SHP77 (cell line): ENCODE measurements at regions not wholly inside any gene's neighbourhood (a gene's known extent, or its start where the extent isn't known, plus 50 kb on each side); places are given as distances from the start of the nearest gene placed in this dataset.
"Not testable (repeated sequence)": the region's sequence is repeated elsewhere in the genome, so short reads cannot be mapped to it uniquely, and the experiment has no call there.

Source experiments
- DNase-seq, 2 experiments: peaks; one replicate each; lab custom pipeline; 2025; lab: John Stamatoyannopoulos, UW

- DNase-seq, result no peak
Measured at GRCh38 chr19:31529121-31529520, 179.9 kb upstream of the TSHZ3 start.

GRCh38 chr19:31530781-31531180 is 181.5 kb upstream of the TSHZ3 start:
- no peak for DNase-seq

- DNase-seq, result no peak
Measured at GRCh38 chr19:31531326-31531725, 182.1 kb upstream of the TSHZ3 start.

DNA sequence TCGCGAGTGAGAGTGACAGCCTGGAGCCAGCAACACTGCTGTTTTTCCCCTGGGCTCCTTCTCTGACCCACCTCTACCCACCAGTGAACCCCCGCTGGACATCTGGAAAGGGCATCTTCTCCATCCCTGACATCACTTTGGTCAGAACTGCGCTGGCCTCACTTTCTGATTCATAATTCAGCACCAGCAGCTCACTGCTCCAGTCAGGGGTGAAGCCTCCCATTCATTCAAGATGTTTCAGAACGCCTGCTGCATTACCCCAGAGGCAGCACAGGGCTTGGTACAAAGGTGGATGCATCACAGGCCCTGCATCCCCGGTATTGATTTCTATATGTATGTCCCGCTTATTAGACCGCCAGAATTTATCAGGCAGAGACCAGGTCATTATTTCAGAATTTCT is 182.8 kb upstream of the TSHZ3 start:
- DNase-seq, result no peak

DNA sequence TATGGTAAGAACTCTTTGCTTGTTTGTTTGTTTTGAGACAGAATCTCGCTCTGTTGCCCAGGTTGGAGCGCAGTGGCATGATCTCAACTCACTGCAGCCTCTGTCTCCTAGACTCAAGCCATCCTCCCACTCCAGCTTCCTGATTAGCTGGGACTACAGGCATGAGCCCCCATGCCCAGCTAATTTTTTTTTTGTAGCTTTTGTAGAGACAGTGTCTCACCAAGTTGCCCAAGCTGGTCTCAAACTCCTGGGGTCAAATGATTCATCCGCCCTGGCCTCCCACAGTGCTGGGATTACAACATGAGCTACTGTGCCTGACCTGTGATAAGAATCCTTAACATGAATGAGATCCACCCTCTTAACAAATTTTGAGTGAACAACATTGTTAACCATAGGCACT is 183.9 kb upstream of the TSHZ3 start:
- DNase-seq, result no peak

DNA sequence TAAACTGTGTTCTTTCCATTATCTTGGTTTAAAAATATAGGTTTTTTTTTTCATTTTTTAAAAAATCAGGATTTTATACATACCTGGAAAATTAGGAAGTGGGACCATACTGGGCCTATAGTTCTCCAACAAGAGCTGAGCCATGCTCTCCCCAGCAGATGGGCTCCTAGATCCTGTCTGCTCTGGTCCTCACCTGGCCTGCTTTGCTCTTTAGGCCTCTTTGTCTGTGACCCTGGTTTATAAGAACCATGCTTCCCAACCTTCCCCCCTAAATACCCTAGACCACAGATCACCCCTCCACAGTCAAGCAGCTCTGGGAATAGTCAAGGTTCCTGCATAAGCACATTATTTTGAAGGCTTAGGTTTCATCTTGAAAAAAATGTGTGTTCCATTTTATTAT is 185.0 kb upstream of the TSHZ3 start:
- DNase-seq, result no peak

- DNase-seq, result no peak
Measured at GRCh38 chr19:31534786-31535657, 185.8 kb upstream of the TSHZ3 start.

- DNase-seq, result no peak
Measured at GRCh38 chr19:31535691-31536460, 186.6 kb upstream of the TSHZ3 start.

DNA sequence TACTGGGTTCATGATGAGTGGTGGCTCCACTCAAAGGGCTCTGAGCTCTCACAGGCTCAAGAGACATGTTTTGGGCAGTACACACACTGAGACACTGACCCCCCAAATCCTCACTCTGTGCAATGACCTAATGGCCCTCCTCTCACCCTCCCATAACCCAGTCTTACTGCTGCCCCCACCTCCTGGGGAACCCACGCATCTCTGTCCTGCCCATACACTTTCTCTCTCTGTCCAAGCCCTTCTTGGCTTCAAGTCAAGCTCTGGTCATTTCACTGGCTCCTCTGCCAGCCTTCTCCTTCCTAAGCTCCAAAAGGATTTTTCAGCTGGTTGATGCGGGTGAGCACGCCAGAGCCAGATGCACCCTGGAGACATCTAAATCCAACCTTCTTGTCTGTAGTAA is 187.9 kb upstream of the TSHZ3 start:
- DNase-seq, result no peak

DNA sequence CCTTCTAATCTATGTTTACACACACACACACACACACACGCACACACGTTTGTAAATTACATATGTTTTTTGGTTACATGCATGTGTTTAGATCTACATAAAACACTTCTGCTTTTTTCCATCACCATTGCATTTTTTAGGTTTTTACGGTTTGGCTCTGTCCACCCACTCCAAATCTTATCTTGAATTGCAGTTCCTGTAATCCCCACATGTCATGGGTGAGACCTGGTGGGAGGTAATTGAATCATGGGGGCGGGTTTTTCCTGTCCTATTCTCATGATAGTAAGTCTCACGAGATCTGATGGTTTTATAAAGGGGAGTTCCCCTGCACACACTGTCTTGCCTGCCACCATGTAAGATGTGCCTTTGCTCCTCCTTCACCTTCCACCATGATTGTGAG is 188.7 kb upstream of the TSHZ3 start:
- not testable (repeated sequence) for DNase-seq

DNA sequence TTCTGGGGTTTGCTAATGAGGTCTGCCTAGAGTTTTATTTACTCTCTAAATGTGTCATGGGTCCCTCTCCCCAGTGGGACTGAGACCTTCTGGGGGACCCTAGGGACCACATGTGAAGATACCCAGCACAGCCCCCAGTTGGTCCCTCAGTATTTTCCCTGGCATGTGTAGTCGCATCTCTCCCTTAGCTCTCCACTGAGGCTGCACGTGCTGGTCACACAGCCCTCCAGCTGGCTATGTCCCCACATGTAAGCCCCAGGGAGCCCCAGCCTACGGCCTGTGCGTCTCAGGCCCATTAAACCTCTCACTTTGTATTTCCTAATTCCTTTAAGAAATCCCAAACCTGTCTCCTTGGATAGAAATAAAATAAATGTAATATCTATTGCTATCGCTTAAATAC is 189.6 kb upstream of the TSHZ3 start:
- no peak for DNase-seq

- no peak for DNase-seq
Measured at GRCh38 chr19:31539386-31539785, 190.2 kb upstream of the TSHZ3 start.

DNA sequence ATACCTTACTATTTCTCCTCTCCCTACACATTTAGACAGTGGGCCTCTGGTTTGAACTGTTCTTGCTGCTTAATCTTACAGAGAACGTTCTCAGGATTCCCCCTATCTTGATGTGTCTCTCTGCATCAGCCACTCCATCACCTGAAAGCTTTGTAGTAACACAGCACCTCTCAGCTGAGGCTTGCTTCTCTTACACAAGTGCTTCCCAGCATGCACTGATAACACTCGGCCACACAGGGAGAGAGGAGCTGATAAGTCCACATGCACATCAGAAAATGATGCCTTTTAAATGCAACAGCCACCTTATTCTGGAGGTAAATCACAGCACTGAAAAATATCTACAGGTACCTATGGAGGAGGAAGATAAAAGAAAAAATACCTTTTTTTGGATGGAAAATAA is 192.2 kb upstream of the TSHZ3 start:
- DNase-seq, result no peak

DNA sequence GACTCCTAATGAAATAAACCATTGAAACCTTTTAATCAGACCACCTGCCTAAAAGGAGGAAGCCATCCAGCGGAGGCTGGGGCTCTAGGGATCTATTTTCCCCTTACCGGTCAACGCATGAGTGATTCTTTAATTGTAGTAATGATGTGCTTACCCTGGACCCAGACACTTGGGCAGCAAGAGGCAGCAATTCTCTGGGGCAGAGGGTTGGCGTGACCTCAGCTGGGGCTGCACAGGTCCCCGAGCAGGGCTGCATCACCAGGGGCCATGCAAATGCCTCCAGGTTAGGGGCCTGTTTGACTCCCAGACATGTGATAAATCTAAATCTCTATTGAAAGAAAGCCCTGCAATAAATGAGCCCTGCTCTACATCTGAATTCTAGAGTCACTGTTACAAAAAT is 194.2 kb upstream of the TSHZ3 start:
- no peak for DNase-seq

DNA sequence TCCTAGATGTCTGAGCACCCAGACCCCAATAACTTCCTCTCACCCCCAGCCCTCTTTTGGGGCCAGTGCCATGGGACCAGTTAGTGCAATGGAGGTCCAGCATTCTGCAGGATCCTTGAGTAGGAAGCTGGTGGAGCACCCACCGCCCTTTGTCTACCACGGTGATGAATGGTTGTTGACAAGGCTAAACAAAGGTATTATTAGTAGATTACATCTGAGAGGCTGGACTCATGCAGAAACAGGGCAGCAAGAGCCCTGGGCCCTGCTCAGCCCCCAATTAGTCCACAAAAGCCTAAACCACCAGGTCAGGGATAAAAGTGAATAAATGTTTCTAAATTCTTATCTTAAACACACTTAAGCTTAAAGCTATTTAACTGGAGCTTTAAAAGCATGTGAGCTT is 196.5 kb upstream of the TSHZ3 start:
- no peak for DNase-seq

GRCh38 chr19:31546205-31546960 is 197.1 kb upstream of the TSHZ3 start:
- DNase-seq, result no peak

- DNase-seq, result peak in 1 of 2 experiments; percentile 11
Measured at GRCh38 chr19:31548941-31549340, 199.7 kb upstream of the TSHZ3 start.

DNA sequence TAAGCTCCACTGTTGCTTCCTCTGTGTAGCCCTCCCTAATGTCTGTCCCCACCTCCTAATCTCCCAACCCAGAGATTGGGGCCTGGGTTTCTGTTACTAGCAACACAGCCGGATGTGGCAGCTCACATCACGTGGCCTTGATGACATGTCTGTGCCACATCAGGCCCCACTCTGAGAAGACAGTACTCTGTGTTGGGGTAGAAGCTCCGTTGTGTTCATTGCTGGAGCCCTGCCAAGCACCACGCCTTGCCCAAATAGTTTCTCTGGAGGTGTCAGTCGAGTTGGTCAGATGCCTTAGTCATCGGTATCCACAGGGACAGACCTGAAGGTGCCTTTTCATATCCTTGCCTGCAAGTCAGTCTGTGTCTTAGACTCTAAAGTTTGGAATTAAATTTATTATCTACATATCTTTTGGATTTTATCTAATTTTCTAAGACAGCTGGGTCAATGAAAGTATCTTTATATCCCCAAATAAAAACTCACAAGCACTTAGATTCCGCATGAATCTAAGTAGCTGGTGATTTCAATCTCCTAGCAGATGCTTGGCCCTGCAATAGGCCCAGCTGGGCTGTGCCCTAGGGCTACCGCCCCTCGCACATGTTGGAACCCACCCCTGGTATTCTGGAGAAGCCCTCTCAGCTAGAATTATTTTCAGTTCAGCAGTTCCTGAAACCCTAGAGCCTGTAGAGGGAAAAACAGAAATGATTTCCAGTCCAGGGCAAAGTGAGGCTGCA is 204.0 kb upstream of the TSHZ3 start:
- peak in 1 of 2 experiments; percentile 4 for DNase-seq

DNA sequence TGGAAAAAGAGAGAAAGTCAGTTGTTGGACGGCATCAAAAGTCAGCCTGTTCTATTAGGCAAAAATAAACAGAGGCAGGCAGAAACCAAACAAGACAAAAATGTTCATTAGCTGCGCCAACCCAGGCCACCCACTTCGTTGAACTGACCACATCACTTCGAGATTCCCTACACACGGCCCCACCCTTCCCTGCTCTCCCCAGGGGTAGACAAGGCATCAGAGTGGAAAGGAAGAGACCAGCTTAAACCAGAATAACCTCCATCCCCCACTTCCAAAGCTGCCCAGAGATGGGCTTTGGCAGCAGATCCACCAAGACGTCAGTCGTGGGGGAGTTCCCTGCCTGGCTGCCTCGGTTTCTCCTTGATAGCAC is 204.6 kb upstream of the TSHZ3 start:
- DNase-seq, result no peak

- no peak for DNase-seq
Measured at GRCh38 chr19:31554360-31554759, 205.1 kb upstream of the TSHZ3 start.

- no peak for DNase-seq
Measured at GRCh38 chr19:31555634-31556215, 206.5 kb upstream of the TSHZ3 start.

GRCh38 chr19:31559494-31559893 is 210.3 kb upstream of the TSHZ3 start:
- no peak for DNase-seq
